ENCODE measurements at regions not wholly inside any gene's neighbourhood (a gene's known extent, or its start where the extent isn't known, plus 50 kb on each side); places are given as distances from the start of the nearest gene placed in this dataset.

DNA sequence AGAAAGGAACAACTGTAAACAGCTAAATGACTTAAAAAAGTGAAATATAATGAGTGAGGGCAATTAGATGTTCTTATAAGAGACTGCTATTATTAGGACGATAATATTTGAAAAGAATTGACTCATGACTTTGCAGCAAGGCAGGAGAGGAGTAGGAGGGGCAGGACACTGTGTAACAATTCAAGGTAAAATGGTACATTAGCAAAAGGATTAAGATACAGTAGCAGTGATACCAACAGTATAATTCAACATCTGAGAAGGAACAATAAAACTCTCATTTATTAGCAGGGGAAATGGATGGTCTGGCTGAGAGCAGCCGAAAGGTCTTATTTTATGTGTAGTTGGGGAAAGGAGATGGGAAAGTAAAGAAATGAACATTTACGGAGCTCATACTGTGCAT, 315.5 kb upstream of the BOD1L1 start:
- no peak for DNase-seq (ENCODE audit: low read depth, low spot score)
- in situ Hi-C loops (cut with HindIII; ENCODE audit: low pct_unique_long_range_greater_than_20kb, low sequenced_read_pairs), result no loop called here

DNA sequence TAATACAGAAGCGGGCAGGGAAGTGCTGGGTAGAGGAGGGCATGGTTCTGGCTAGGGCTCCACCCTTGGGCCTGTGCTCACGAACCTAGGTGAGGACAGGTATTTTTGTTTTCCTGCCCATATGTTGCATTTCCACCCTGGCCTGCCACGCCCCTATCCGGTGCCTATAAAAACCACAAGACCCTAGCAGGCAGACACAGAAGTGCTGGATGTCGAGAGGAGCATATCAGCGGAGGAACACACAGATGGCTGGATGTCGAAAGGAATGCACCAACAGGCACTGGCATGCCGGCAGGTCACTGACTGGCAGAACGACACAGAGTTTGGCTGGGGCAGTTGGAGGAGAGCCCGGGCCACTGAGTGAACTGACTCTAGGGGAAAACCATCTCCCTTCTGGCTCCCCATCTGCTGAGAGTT, 316.6 kb upstream of the BOD1L1 start:
- DNase-seq (ENCODE audit: low read depth, low spot score), result no peak
- in situ Hi-C loops (cut with HindIII; ENCODE audit: low pct_unique_long_range_greater_than_20kb, low sequenced_read_pairs), result no loop called here

- DNase-seq (ENCODE audit: low read depth, low spot score), result no peak
- in situ Hi-C loops (cut with HindIII; ENCODE audit: low pct_unique_long_range_greater_than_20kb, low sequenced_read_pairs), result no loop called here
Observed at GRCh38 chr4:13947921-13948320, 320.4 kb upstream of the BOD1L1 start.

- DNase-seq (ENCODE audit: low read depth, low spot score), result no peak
- in situ Hi-C loops (cut with HindIII; ENCODE audit: low pct_unique_long_range_greater_than_20kb, low sequenced_read_pairs), result no loop called here
Observed at GRCh38 chr4:13950491-13950890, 323.0 kb upstream of the BOD1L1 start.

DNA sequence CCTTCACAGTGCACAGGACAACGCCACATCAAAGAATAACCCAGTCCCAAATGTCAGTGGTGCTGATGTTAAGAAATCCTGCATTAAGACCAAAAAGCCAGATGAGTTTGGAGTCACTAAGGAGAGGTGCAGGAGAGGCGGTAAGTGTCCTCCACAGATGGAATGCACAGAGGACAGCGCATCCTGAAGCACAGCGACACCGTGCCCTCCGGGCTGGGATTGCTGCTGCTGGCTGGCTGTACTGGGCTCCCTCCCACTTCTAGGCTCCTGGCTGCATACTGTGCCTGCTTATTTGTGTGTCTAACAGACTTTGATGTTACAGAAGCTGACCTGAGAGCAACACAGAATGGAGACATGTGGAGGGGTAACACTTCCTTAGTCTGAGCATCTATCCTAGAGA, 325.6 kb upstream of the BOD1L1 start:
- no peak for DNase-seq (ENCODE audit: low read depth, low spot score)
- in situ Hi-C loops (cut with HindIII; ENCODE audit: low pct_unique_long_range_greater_than_20kb, low sequenced_read_pairs), result no loop called here

- in situ Hi-C loops (cut with HindIII; ENCODE audit: low pct_unique_long_range_greater_than_20kb, low sequenced_read_pairs), result no loop called here
- no peak for DNase-seq (ENCODE audit: low read depth, low spot score)
Observed at GRCh38 chr4:13955551-13955950, 328.0 kb upstream of the BOD1L1 start.

- no peak for DNase-seq (ENCODE audit: low read depth, low spot score)
- in situ Hi-C loops (cut with HindIII; ENCODE audit: low pct_unique_long_range_greater_than_20kb, low sequenced_read_pairs), result no loop called here
Observed at GRCh38 chr4:13956947-13957346, 329.4 kb upstream of the BOD1L1 start.

- DNase-seq (ENCODE audit: low read depth, low spot score), result no peak
- in situ Hi-C loops (cut with HindIII; ENCODE audit: low pct_unique_long_range_greater_than_20kb, low sequenced_read_pairs), result no loop called here
Observed at GRCh38 chr4:13957871-13958270, 330.3 kb upstream of the BOD1L1 start.

- in situ Hi-C loops (cut with HindIII; ENCODE audit: low pct_unique_long_range_greater_than_20kb, low sequenced_read_pairs), result no loop called here
- no peak for DNase-seq (ENCODE audit: low read depth, low spot score)
Observed at GRCh38 chr4:13963601-13964000, 336.1 kb upstream of the BOD1L1 start.

DNA sequence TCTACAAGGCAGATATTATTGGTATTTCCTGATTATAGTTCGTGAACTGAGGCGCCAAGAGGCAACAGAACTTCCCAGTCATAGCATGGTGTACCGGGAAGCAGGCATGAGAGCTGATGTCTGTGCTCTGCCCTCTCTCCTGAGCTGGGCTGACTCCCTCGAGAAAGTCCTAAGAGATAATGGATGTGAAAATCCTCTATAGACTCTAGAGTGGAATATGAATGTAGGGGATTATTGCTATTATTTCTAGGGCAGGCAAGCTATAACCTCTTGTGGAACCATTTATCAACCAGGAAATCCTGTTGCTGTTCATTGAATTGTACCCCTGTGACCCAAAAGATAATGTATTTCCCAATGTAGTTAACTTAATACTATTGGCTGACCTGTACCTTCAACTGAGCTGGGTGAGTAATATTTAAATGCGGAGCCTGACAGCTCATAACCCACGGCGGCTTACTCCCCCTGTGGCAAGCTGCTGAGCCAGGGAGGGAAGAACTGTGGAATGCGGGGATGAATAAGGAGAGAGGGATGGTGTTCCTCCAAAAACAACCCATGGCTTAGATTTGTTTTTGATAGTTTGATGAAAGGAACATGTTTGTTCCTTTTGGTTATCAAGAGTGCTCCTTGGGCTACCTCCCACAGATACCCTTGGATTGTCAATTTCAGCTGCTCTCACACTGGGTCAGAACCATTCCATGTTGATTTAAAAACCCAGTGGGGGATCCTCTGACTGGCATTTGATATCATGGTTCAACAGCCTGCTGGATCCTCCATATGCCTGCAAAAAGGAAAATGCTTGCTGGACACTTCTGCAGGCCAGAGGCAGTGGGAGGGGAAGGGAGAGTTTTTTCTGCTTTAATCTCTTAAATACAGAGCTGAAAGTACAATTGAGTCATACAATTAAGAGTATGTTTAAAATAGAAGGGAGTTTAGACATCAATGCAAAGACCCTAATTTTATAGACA, 339.0 kb upstream of the BOD1L1 start:
- in situ Hi-C loops (cut with HindIII; ENCODE audit: low pct_unique_long_range_greater_than_20kb, low sequenced_read_pairs), result no loop called here
- DNase-seq (ENCODE audit: low read depth, low spot score), result no peak

- no peak for DNase-seq (ENCODE audit: low read depth, low spot score)
- in situ Hi-C loops (cut with HindIII; ENCODE audit: low pct_unique_long_range_greater_than_20kb, low sequenced_read_pairs), result no loop called here
Observed at GRCh38 chr4:13968723-13969122, 341.2 kb upstream of the BOD1L1 start.

GRCh38 chr4:13970349-13970748, 342.8 kb upstream of the BOD1L1 start:
- in situ Hi-C loops (cut with HindIII; ENCODE audit: low pct_unique_long_range_greater_than_20kb, low sequenced_read_pairs), result no loop called here
- no peak for DNase-seq (ENCODE audit: low read depth, low spot score)

DNA sequence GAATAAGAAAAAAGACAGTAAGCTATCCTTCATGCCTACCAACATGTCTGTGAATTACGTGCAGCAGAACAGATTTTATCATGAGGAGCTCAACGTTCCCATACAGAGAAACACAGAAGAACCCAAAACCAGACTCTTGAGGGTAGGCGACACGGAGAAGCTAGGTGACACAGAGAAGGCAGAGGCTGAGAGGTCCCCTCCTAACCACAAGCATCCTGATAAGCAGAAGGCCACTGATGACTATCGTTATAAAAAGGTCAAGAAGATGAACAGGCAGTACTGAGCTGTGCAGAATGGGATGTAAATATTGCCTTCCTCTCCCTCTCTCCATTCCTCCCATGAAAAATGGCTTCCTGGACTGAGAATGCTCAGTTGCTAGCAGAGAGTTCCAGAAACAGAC, 350.2 kb upstream of the BOD1L1 start:
- in situ Hi-C loops (cut with HindIII; ENCODE audit: low pct_unique_long_range_greater_than_20kb, low sequenced_read_pairs), result no loop called here
- no peak for DNase-seq (ENCODE audit: low read depth, low spot score)

DNA sequence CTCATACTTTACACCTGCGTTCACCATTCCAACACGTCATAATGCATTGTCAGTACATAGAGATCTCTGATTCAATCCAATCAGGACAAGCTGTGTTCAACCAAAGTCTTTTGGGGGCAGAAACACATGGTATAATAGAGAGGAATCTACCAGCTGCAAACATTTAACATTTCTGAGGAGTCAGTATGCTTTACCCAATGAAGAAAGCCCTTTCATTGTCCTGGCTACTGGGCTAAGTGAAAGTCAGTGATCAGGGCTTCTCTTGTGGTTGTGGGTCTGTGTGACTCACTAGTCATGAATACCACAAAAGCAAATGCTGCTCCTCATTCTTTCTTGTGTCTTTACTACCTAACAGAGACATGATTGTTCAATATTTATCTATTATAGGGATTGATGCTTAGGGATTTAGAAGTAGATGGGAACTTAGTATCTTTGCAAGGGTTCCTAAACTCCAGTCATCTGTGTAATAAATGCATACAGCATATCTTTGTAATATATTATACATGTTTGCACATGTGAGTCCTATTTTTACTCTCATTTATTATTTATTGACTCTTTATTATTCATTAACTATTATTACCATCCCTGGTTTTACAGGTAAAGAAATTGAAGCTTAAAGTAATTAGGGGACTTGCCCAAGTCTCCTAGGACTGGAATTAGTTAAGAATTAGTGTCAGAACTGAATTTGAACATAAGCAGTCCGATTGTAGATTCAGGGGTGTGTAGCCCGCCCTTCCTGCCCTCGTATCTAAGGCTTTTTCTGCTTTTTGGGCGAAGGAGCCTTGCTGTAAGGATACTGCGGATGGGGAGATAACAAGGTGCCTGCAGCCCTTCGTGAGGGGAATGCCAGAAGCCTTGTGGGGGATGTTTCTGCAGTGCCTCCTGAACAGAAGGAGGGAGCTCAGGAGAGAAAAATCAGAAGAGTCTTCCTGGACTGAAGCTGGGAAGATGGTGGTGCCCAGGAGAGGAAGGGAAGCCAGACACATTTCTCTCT, 353.1 kb upstream of the BOD1L1 start:
- in situ Hi-C loops (cut with HindIII; ENCODE audit: low pct_unique_long_range_greater_than_20kb, low sequenced_read_pairs), result no loop called here
- peak; percentile 98 for DNase-seq (ENCODE audit: low read depth, low spot score)

DNA sequence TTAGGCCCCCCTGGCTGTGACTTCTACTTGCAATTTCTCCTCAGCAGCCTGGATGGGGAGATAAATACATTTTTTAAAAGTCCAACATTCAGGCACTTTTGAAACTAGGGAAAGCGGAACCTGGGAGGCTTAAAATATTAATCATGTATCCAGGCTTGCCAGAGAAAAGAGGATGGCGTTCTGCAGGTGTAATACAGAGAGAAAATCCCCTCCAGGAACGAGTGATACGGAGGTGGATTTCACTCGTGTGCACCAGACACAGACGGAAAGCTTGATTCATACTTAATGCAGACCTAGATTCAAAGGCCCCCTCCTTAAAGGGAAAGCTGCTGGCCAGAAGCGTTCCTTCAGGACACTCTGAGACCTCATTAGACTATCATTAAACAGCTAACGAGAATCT, 354.0 kb upstream of the BOD1L1 start:
- DNase-seq (ENCODE audit: low read depth, low spot score), result no peak
- in situ Hi-C loops (cut with HindIII; ENCODE audit: low pct_unique_long_range_greater_than_20kb, low sequenced_read_pairs), result no loop called here

DNA sequence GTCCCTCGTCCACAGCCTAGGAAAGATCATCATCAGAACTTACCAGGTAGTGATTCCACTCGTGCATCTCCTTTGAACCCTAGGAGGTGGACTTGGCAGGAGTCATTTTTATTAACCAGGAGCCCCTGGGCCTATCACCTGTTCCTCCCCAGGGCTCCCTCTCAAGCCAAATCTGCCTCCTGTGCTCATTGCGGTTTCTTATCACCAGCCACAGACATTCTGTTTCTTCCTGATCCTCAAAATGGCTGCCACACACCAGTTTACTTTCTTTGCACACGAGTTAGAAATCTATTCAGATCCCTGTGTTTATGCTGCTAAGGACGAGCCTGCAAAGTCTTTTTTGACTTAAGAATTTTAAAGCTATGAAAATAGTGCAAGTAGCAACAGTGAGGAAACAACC, 354.5 kb upstream of the BOD1L1 start:
- in situ Hi-C loops (cut with HindIII; ENCODE audit: low pct_unique_long_range_greater_than_20kb, low sequenced_read_pairs), result no loop called here
- DNase-seq (ENCODE audit: low read depth, low spot score), result no peak

DNA sequence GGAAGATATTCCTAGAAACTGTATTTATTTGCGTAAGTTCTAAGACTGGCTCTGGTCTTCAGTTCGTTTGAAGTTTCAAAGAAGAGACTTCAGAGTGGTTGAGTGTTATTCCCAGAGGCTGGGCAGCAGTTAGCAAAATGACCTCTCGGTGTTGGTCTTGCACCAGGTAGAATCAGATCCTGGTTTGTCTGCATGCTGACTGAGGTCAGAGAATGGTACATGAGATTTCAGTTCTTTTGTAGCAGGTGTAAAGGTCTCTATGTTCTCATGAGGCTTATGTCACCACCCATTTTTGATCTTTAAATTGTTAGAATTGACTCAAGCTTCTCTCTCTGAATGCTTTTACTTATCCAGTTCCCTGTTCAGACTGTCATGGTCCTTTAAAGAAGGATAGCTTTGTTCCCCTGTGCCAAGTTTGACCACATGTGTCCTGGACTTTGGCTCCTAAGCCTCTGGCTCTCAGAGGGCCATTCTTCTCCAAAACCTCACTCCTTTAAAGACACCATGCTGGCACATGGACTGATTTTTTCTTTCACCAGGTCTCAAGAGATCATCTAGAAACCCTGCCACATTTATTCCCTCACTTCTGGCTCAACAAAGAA, 355.8 kb upstream of the BOD1L1 start:
- in situ Hi-C loops (cut with HindIII; ENCODE audit: low pct_unique_long_range_greater_than_20kb, low sequenced_read_pairs), result no loop called here
- DNase-seq (ENCODE audit: low read depth, low spot score), result peak; percentile 89
